ENCODE measurements at regions not wholly inside any gene's neighbourhood (a gene's known extent, or its start where the extent isn't known, plus 50 kb on each side); places are given as distances from the start of the nearest gene placed in this dataset.
"Not testable (repeated sequence)": the region's sequence is repeated elsewhere in the genome, so short reads cannot be mapped to it uniquely, and the experiment has no call there.

- DNase-seq; CTCF ChIA-PET; H3K4me3 Mint-ChIP-seq; H3K9me3 Mint-ChIP-seq; H3K27me3 Mint-ChIP-seq; ATAC-seq; H3K36me3 Mint-ChIP-seq (ENCODE audit: low read depth); H3K4me1 Mint-ChIP-seq (ENCODE audit: low read depth); H3K27ac Mint-ChIP-seq; POLR2A ChIA-PET; intact Hi-C loops (cut with micrococcal nuclease): not testable (repeated sequence)
Observed at GRCh38 chr6:58123770-58124169, 806.3 kb downstream of the PRIM2 start.

DNA sequence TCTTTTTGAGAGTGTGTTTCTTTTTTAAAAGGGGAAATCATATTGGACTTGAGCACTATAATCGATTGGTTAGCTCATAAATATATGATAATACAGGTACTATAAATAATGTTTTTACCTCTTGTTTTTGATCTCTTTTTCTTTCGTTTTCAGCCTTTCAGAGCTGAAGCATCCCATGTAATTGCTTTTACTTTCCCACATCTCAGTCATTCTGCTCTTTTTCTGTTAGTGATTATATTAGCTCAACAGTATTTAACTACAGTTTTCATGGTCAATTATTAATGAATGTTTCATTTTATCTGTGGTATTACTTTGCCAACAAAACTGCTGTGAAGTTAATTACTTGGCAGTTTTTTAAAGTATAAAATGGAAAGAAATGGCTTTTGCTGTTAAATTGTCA, 811.1 kb downstream of the PRIM2 start:
- DNase-seq; H3K27me3 Mint-ChIP-seq; H3K27ac Mint-ChIP-seq; H3K9me3 Mint-ChIP-seq; POLR2A ChIA-PET; intact Hi-C loops (cut with micrococcal nuclease); H3K4me1 Mint-ChIP-seq (ENCODE audit: low read depth); ATAC-seq; H3K4me3 Mint-ChIP-seq; H3K36me3 Mint-ChIP-seq (ENCODE audit: low read depth); CTCF ChIA-PET: not testable (repeated sequence)

DNA sequence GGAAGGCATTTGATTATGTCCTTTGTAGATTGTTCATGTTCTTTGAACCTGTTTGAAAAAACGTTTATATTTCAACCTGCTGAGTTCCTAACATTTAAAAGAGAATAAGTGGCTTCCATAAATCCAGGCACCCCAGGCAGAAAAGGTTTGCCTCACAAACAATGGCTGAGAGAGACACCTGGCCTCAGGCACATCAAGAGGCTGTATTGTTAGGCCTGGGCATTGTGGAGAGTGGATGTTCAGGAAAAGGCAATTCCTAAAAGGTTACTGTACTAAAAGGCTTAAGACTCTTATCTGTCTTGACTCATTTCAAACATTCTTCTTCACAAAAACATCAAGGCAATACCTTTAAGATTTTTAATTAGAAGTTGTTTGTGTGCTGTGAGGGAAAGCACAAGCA, 811.7 kb downstream of the PRIM2 start:
- ATAC-seq, CTCF ChIA-PET, POLR2A ChIA-PET: not testable (repeated sequence)

GRCh38 chr6:58139746-58140145, 822.3 kb downstream of the PRIM2 start:
- H3K9me3 Mint-ChIP-seq; intact Hi-C loops (cut with micrococcal nuclease); H3K4me3 Mint-ChIP-seq; CTCF ChIA-PET; H3K27ac Mint-ChIP-seq; POLR2A ChIA-PET; DNase-seq; ATAC-seq; H3K4me1 Mint-ChIP-seq (ENCODE audit: low read depth); H3K36me3 Mint-ChIP-seq (ENCODE audit: low read depth); H3K27me3 Mint-ChIP-seq: not testable (repeated sequence)

More for the DNA sequence above, 811.7 kb downstream of the PRIM2 start:
- H3K27me3 Mint-ChIP-seq; H3K36me3 Mint-ChIP-seq (ENCODE audit: low read depth); H3K4me1 Mint-ChIP-seq (ENCODE audit: low read depth); H3K27ac Mint-ChIP-seq; H3K9me3 Mint-ChIP-seq; DNase-seq; intact Hi-C loops (cut with micrococcal nuclease); H3K4me3 Mint-ChIP-seq: not testable (repeated sequence)

DNA sequence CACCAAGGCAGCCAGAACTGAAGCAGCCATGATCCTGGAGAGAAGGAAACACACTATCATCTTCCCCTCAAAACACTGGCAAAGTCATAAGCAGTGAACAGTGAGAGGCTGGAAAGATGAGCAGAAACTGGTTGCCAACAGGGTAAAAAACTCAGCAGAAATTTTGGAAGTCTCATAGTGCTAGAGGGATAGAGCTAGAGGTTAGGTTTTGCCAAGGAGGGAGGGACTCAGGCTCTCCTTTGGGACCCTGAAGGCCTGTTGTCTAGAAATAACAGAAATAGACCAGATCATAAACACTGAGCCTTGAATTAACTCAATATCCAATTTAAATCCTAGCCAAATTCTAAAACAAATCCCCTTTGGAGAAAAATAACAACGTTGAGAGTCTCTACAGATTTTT, 853.6 kb downstream of the PRIM2 start:
- intact Hi-C loops (cut with micrococcal nuclease); H3K36me3 Mint-ChIP-seq (ENCODE audit: low read depth); H3K9me3 Mint-ChIP-seq; ATAC-seq; H3K4me1 Mint-ChIP-seq (ENCODE audit: low read depth); CTCF ChIA-PET; POLR2A ChIA-PET; DNase-seq; H3K27me3 Mint-ChIP-seq; H3K4me3 Mint-ChIP-seq; H3K27ac Mint-ChIP-seq: not testable (repeated sequence)

DNA sequence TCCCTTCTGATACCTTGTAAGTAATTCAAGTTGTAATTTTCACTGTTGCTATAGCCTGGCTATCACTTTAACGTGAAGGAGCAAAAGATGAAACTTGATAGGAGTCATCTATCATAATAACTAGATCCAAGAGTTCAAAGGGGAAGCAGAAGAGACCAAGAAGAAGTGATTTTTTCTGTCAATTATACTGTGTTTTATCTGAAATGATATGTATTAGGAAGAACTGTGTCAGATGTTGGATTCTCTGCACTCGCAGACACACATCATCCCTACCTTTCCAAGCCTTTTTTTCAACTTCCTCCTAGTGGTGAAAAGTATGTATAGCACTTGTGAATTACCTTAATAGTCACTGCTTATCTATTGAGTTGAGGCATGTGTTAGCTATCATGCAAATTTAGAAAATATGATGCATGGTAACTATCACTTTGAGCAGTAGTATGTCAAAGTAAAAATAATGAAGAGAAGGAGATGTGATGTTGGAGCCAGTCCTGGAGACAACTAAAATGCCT, 864.2 kb downstream of the PRIM2 start:
- H3K36me3 Mint-ChIP-seq (ENCODE audit: low read depth); CTCF ChIA-PET; H3K4me1 Mint-ChIP-seq (ENCODE audit: low read depth); POLR2A ChIA-PET; ATAC-seq; H3K4me3 Mint-ChIP-seq; H3K9me3 Mint-ChIP-seq; H3K27ac Mint-ChIP-seq; intact Hi-C loops (cut with micrococcal nuclease); H3K27me3 Mint-ChIP-seq; DNase-seq: not testable (repeated sequence)
- TF ChIP-seq, protein P1, sequence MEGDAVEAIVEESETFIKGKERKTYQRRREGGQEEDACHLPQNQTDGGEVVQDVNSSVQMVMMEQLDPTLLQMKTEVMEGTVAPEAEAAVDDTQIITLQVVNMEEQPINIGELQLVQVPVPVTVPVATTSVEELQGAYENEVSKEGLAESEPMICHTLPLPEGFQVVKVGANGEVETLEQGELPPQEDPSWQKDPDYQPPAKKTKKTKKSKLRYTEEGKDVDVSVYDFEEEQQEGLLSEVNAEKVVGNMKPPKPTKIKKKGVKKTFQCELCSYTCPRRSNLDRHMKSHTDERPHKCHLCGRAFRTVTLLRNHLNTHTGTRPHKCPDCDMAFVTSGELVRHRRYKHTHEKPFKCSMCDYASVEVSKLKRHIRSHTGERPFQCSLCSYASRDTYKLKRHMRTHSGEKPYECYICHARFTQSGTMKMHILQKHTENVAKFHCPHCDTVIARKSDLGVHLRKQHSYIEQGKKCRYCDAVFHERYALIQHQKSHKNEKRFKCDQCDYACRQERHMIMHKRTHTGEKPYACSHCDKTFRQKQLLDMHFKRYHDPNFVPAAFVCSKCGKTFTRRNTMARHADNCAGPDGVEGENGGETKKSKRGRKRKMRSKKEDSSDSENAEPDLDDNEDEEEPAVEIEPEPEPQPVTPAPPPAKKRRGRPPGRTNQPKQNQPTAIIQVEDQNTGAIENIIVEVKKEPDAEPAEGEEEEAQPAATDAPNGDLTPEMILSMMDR (IDR thresholded peaks at IDR 0.05) = peak; percentile 18

DNA sequence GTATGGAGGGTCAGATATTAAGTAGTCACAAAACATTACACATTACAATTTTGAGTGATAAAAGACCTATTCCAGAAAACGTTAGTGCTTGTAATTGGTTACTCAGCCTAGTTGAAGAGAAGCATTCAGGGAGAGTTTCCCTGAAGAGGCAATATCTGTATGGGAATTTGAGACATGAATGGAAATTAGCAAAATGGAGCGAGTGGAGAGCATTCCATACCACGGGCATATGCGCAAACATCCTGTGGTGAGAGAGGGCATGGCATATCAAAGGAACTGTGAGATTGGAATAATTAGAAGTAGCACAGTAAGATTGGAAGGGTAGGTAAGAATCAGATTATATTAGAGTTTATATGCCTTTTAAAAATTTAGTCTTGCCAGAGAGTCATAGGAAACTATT, 867.9 kb downstream of the PRIM2 start:
- H3K4me3 Mint-ChIP-seq; H3K9me3 Mint-ChIP-seq; H3K27me3 Mint-ChIP-seq; H3K36me3 Mint-ChIP-seq (ENCODE audit: low read depth); DNase-seq; H3K27ac Mint-ChIP-seq; H3K4me1 Mint-ChIP-seq (ENCODE audit: low read depth); POLR2A ChIA-PET; intact Hi-C loops (cut with micrococcal nuclease); CTCF ChIA-PET; ATAC-seq: not testable (repeated sequence)

- H3K9me3 Mint-ChIP-seq; H3K27ac Mint-ChIP-seq; H3K36me3 Mint-ChIP-seq (ENCODE audit: low read depth); intact Hi-C loops (cut with micrococcal nuclease); POLR2A ChIA-PET; H3K27me3 Mint-ChIP-seq; ATAC-seq; CTCF ChIA-PET; H3K4me3 Mint-ChIP-seq; H3K4me1 Mint-ChIP-seq (ENCODE audit: low read depth); DNase-seq: not testable (repeated sequence)
Observed at GRCh38 chr6:58193209-58193608, 875.8 kb downstream of the PRIM2 start.

DNA sequence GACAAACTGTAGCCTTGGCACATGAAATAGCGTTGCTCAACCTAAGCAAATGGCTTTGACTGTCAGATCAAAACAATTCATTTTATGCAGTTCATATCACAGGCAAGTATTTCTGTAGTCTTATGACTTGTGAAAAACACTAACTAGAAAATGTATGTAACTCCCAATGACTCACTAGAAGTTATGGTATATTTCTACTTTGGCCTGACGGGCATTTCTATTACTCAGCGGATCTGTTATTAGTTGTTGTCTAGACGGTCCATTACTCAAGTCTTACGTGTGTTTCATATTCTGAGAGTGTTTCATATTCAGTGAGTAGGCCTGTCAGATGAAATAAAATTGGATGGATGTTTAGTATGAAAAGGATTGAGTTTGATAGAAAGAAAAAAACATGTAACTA, 880.9 kb downstream of the PRIM2 start:
- H3K4me1 Mint-ChIP-seq (ENCODE audit: low read depth) = no peaks in the 10 kb centered on the region

GRCh38 chr6:58237124-58237523, 919.7 kb downstream of the PRIM2 start:
- H3K36me3 Mint-ChIP-seq (ENCODE audit: low read depth); DNase-seq; CTCF ChIA-PET; H3K9me3 Mint-ChIP-seq; POLR2A ChIA-PET; H3K4me1 Mint-ChIP-seq (ENCODE audit: low read depth); intact Hi-C loops (cut with micrococcal nuclease); H3K27ac Mint-ChIP-seq; H3K4me3 Mint-ChIP-seq; H3K27me3 Mint-ChIP-seq; ATAC-seq: not testable (repeated sequence)

More for the DNA sequence above, 880.9 kb downstream of the PRIM2 start:
- ATAC-seq (no peak), DNase-seq (no peak)
- POLR2A ChIA-PET = no interaction called here
- Mint-ChIP-seq H3K36me3 (ENCODE audit: low read depth) (no peaks in the 10 kb centered on the region), H3K27me3 (no peaks in the 10 kb centered on the region), H3K27ac (no peak overlapping the region), H3K9me3 (peaks cover under 1% of the 10 kb centered on the region), H3K4me3 (no peak overlapping the region)
- TF ChIP-seq, protein P1 (IDR thresholded peaks at IDR 0.05) = no peak
- intact Hi-C loops (cut with micrococcal nuclease) = no loop called here
- CTCF ChIA-PET = no interaction called here

GRCh38 chr6:58238421-58238820, 921.0 kb downstream of the PRIM2 start:
- H3K36me3 Mint-ChIP-seq (ENCODE audit: low read depth); CTCF ChIA-PET; DNase-seq; H3K27ac Mint-ChIP-seq; H3K4me1 Mint-ChIP-seq (ENCODE audit: low read depth); H3K9me3 Mint-ChIP-seq; POLR2A ChIA-PET; intact Hi-C loops (cut with micrococcal nuclease); H3K27me3 Mint-ChIP-seq; H3K4me3 Mint-ChIP-seq; ATAC-seq: not testable (repeated sequence)

Measured in activated CD8-positive, alpha-beta T cell treated with anti-CD3 and anti-CD28 coated beads for 36 hours (primary cell).